Fibroblast of skin of left quadriceps (primary cell): ENCODE measurements at regions not wholly inside any gene's neighbourhood (a gene's known extent, or its start where the extent isn't known, plus 50 kb on each side); places are given as distances from the start of the nearest gene placed in this dataset.
A peak's percentile ranks its signal among the peaks of the same experiment; 100 is the strongest.
"Not testable (repeated sequence)": the region's sequence is repeated elsewhere in the genome, so short reads cannot be mapped to it uniquely, and the experiment has no call there.

Source experiments
- DNase-seq, 2 experiments: peaks; one replicate each; pipeline ENCODE4 v3.0.0-alpha.2; 2013; ENCODE audit warnings: low read depth in 2 of 2

DNA sequence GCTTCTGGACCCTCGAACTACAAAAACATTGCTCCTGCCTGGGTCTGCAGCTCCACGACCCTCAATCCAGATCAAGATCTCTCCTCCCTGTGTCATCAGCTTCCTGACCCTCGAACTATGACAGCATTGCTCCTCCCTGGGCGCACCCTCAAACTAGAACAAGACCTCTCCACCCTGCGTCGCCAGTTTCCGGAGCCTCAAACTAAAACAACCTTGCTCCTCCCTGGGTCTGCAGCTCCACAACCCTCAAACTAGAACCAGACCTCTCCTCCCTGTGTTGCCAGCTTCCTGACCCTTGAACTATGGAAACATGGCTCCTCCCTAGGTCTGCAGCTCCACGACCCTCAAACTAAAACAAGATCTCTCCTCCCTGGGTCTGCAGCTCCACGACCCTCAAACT is 339.7 kb upstream of the SULF2 start:
- DNase-seq: no peak

DNA sequence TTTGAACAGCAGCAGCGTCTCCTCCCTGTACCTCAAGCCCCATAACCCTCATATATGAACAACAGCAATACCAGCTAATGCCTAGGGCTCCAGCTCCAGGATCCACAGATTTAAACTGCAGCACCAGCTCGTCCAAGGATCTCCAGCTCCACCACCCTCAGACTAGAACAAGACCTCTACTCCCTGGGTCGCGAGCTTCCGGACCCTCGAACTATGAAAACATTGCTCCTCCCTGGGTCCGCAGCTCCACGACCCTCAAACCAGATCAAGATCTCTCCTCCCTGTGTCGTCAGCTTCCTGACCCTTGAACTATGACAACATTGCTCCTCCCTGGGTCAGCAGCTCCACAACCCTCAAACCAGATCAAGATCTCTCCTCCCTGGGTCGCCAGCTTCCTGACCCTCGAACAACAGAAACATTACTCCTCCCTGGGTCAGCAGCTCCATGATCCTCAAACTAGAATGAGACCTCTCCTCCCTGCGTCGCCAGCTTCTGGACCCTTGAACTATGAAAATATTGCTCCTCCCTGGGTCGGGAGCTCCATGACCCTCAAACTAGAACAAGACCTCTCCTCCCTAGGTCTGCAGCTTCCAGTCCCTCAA is 339.0 kb upstream of the SULF2 start:
- no peak for DNase-seq

DNA sequence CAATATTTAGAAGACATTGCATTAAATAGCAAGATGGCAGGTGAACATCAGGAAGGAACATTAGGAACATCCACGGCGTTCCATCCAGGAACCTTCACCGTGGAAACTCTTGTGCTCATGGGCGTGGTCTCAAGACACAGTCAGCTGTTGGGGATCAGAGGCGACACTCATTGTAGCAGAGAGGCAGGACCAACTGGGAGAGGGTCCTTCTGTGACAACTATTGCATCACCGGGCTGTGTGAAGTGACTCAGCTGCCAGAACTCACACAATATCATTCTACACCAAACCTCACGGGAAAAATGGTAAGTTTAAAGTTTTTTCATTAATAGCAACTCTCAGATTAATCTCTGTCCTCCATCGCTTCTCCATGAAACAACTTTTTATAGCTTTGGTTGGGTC is 334.8 kb upstream of the SULF2 start:
- no peak for DNase-seq

DNA sequence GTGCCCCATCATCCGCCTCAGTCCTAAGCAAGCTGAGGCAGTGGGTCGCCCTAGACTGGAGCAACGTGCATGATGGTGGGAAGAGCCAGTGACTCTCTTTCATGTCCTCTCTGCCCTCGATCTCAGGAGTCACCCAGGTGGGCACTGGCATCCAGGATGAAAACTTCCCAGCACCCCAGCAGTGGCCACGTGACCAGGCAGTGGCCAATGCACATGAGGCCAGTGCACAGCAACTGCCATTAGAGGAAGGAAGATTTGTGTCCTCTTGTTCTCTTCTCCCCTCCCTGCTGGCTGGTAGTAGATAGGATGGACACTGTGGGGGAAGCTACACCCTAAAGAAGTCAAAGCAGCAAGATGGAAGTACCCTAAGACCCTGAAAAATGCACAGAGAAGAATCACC is 334.1 kb upstream of the SULF2 start:
- DNase-seq: not testable (repeated sequence)

DNA sequence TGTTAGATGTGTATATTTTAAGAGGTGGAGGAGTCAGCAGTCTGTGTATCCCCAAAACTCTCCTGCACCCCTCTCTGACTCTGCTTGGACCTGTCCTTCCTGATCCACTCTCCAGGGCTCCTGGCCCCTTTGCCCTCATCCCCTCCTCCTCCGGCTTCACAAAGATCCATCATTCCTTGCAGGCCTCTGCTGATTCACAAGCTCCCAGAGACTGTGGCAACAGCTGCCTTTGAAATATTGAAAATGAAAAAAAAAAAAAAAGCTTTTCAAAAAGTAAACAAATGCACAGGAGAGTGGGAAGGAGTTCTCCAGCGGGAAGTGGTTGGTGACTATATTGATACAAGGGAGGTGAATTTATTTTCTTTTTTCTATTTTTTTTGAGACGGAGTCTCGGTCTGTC is 330.2 kb upstream of the SULF2 start:
- no peak for DNase-seq

DNA sequence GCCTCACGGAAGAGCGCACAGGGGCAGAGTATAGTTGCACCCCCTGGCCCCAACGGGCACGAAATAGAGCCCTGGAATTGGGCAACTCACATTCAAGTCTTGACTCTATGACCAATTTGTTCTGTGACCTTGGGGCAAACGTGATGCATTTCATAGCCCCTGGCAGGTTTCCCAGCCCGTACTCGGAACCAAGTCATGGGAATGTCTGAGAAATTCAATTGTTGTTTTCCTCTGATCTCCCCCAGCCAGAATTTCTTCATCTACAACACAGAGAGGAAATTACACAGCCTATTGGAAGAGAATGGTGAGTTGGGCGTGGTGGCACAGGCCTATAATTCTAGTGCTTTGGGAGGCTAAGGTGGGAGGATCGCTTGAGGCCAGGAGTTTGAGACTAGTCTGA is 322.3 kb upstream of the SULF2 start:
- DNase-seq: no peak

DNA sequence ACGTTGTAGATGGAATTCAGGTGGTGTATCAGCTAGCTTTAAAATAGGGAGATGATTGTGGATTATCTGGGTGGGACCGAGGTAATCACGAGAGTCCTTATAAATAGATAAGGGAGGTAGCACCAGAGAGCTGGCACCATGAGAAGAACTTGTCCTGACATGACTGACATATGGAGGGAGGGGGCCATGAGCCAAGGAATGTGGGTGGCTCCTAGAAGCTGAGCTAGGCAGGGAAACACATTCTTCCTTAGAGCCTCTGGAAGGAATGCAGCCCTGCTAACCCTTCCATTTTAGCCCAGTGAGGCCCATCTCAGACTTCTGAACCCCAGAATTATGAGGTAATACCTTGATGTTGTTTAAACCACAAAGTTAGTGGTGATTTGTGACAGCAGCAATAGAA is 321.1 kb upstream of the SULF2 start:
- DNase-seq: no peak

DNA sequence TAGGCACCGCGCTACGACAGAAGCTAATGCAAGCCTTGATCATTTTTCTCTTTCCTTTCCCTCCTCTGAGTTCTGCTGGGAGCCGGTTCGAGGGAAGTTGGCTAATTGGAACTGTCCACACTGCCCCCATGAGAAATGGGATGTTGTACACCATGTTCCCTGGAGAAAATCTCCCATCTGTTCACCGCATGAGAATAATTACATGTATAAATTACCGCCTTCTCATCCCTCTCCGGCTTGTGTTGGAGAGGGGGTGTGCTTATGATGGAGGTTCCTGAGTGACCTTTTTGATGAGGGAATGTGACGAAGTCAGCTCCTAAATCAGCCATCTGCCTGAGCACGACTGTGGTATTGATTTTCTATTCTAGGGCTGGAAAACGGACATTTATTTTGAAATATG is 320.2 kb upstream of the SULF2 start:
- DNase-seq: peak; percentile 57 to 60

DNA sequence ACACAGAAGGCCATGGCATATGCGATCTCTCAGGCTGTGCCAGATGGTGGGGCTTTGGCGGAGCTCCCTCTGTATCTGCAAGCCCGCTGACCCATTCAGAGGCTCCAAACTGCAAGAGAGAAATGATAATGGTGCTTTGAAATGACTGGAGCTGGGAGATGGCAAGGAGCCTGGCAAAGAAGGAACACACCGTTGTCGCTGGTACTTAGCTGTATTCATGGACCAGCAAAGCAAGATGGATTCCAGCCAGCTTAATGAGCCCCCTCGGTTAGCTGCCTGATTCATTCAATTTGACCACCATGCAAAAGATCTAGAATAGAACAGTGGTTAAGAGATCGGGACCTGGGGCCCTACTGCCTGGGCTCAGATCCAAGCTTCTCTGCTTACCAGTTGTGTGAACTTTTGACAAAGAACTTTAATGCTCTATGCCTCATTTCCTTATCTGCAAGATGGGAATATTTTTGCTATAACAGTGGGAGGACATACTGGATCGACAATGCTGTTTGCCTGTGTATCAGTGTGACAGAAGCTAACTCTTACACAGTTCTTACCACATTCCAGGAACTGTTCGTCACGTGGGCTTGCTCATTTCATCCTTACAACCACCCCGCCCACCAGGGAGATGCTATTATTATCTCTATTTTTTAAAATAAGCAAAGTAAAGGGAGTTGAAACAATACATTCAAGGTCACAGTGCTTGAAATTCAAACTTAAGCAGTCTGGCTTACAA is 317.8 kb upstream of the SULF2 start:
- no peak for DNase-seq

DNA sequence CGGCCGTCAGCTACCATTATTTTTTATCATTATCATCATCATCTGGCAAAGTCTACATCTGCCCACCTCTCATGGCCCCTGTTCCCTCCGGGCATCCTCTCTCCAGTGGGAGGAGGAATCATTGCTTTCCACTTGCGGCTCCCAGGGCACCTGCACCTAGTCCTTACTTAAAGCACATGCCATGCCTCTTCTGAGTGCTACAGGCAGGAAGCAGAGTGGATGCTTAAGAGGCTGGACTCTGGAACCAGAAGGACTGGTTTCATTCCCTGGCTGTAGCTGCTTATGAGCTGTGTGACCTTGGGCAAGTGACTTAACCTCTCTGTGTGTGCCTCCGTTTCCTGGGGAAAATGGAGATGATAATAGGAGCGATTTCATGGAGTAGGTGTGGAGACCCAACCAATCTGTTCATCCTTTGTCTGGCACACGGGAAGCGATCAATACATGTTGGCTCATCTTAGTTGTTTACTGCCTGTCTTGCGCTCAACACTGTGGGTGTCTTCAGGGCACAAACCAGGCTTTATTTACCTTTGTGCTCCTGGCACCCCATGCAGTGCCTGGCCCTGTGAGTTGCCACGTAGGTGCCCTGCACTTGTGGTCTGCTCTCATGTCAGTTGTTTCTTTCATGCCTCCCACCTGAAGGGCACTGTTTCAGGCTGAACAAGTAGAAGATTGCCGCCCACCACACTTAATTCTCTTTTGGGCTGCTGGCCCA is 317.0 kb upstream of the SULF2 start:
- no peak for DNase-seq

DNA sequence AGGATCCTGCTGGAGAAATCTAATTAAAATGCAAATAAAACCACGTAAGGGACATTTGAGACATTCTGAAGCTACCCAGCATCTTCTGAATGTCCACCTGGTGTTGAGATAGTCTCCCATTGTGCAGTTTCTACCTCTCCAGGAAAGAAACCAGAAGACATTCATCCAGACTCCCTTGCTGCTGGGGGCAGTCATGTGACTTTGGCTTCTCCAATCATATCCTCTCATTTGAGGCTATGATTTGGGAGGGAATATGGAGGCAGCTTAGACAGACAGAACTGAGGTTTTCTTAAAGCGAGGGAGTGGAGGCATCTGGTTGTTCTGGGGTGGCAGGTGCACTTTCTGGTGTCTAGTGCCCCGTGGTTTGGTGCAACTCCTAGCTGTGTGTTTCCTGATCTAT is 315.2 kb upstream of the SULF2 start:
- DNase-seq: no peak

DNA sequence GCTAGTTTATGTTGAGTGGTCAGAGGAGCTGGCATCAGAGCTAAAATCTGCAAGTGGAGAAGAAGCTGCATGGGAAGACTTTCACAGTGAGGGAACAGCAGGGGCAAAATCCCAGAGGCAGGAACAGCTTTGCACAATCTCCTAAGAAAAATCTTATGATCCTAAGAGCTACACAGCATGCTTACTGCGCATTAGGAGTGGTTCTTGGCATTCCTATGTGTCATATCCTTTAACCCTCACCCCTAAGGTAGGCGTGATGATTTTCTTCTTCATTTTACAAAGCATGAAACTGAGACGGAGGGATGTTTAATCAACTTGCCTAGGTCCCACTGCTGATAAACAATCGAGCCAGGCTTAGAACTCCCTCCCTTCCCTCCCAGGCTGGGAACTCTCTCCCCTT is 313.6 kb upstream of the SULF2 start:
- no peak for DNase-seq

DNA sequence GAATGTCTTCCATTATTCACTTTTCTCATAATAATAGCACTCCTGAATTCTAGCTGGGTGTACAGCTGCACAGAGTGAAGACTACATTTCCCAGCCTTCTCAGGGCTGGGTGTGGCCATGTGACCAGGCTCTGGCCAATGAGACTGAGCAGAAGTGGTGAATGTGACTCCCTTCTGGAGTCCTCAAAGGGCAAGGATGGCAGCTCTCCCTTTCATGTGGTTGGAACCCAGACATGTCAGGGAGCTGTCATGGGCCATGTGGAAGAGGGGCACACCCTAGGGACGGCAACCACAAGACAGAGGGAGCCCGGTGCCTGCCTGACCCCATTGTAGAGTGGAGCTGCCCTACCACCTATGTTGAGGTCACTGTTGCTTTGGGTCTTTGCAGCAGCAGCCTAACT is 312.8 kb upstream of the SULF2 start:
- DNase-seq: no peak

DNA sequence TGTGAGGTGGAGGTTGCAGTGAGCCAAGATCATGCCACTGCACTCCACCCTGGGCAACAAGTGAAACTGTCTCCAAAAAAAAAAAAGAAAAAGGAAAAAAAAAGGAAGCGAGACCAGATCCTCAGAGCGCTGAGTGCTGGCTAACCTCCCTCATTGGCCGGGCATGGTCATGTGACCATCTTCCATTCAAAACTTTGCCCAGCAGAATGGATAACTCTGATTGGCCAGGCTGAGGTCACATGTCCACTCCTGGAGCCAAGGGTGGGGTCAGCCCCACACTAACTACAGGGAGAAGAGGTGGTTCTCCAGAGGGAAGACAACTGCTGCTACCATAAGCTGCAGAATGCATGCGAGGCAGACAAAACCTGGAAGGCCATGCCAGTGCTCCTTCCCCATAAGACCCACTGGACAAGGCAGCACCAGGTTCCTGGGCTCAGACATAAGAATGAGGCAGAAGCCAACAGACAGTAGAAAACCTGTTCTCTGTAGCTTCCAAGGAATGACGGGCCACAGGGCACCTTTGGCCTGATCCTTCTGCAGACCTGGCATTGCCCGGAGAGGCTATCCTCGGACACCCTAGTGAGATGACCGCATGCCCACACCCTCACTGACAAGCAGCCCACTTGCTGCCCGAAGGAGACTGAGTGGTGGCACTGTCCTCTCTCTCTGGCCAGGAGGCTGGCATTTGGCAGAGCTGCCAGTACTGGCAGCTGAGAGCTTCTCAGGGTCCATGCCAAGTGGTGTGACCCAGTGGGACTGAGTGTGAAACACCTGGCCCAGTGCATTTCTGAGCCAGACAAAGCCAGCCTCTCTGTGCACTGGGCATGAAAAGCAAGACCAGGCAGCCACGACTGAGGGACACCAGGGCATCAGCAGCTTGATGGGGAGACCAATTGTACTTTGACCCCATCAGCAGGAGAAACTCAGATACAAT is 311.9 kb upstream of the SULF2 start:
- no peak for DNase-seq

DNA sequence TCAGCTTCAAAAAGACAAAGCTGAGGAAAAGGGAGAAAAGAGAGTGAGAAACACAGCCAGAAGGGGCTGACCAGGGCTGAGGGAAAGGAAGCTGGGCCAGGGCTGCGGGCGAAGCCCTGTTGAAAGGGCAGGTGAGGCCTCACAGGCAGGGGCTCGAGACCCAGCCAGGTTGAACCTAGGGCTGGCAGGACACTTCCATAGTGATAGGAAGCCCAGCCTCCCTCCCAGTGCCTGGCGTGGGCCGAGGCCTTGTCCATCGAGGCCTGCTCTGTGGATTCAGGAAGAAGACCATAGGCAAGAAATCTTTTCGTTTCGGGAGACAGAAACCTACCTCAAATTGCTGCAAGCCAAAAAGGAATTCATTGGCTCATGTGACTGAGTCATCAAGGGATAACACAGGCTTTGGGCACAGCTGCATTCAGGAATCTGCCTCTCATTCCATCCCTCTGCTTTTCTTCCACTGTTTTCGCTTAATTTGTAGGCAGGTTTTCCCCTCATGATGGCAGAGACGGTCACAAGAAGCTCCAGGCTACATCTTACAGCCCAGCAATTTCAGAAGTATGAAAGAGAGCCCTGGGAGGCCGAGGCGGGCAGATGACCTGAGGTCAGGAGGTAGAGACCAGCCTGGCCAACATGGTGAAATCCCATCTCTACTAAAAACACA is 311.1 kb upstream of the SULF2 start:
- DNase-seq: no peak

DNA sequence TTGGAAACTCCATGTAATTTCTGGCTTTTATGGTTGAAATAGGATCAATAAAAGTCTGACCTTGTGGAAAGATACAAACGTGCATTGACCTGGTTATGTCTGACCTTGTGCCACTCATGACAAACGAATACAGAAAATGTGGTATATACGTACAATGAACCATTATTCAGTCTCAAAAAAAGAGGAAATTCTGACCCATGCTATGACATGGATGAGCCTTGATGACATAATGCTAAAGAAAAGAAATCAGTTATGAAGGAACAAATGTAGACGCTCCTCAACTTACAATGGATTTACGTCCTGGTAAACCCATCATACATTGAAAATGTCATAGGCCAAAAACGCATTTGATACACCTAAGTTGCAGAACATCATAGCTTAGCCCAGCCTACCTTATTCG is 309.7 kb upstream of the SULF2 start:
- no peak for DNase-seq

DNA sequence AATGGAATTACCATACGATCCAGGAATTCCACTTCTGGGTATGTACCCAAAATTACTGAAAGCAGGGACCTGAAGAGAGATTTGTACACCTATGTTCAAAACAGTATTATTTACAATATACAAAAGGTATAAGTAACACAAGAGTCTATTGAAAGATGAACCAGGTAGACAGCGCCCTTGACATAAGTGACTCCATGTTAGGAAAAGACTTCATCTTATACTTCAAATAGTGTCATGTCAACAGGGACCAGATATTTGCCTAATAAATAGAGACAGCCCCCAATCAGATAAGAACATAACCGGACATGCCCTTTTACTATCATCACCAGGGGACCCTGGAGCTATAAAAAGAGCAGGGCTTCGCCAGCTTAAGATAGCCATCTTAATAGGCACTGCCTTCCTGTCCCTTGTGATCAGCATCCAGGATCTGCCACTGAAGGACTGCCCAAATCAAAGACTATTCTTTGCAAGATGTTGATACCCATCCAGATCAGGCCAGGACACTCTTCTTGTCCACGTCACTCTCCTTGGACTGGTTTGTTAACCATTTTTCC is 309.0 kb upstream of the SULF2 start:
- no peak for DNase-seq

DNA sequence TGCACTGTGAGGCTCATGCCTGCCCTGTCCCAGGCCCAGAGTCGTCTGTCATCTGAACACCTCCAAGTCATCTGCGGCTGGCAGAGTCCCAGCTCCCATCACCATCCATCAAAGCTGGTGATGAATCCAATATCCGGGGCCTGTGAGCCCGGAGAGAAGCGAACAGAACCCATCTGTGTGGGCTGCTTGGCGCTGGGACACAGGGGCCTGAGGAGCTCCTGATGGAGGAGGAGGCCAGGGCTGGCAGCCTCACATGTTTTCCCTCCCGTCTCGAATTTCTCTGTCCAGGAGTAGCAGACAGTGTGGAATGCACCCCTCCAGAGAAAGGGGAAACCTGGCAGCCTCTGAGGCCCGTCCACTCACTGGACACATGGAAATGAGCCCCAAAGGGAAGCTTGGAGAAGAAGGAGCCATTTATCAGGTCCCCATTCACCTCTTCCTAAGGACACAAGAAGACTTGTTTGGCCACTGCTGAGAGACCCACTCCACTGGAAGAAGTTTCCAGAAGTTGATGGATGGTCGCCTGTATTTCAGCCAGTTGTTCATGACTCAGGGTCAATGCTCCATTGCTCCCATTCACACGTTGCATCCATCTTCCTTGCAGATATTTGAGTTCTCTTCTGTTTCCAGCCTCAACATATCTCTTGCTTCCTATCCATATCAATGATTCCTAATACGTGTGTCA is 307.5 kb upstream of the SULF2 start:
- no peak for DNase-seq

DNA sequence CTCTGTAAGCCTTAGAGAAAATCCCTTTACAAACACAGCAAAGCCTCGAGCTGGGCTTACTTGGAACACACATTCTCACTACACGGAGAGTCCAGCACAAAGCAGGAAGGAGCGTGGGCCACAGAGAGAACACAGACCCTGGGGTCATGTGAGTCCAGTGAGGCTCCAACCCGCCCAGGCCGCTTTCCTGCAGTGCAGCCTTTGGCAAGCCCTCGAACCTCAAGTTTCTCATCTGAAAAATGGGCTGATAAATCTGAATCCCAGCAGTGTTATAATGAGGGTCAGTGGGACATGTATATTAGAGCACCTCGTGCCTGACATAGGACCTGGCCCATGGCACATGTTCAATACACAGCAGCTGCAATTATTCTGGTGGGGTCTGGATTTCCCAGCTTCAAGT is 305.5 kb upstream of the SULF2 start:
- no peak for DNase-seq

DNA sequence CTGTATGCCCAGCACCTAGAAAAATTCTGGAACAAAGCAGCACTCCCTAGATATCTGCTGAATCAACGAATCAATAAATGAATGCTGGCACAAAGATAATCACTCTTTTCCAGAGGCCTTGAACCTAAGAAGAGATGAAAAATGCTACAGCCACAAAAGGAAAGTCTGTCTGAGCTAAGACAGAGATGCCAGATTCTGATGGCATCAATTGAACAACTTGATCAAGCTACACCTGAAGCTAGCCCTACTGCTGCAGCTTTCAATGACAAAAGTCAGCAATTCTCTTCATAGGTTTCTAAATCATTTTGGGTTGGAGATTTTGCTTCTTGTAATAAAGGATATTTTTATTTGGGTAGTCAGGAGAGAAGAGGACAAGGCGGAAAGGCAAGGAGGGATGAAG is 305.0 kb upstream of the SULF2 start:
- DNase-seq: no peak

DNA sequence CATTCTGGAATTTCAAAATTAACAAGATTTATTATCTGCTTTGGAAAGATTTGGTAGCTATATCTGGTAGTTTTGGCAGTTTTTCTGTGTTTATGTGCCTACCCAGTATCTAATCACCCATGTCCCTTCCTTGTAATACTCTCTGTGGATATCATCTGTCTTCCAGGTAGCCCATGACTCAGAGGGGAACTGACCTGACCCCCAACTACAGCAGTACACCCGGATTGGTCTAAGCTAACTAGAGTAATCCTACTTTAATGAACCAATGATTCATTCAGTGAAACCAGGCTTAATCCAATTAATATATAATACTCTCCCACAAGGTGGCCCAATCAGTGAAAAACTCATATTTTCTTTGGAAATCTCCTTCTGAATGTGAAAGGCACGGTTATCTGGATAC is 295.3 kb upstream of the SULF2 start:
- no peak for DNase-seq
